HG03378 (cell line): ENCODE measurements at regions not wholly inside any gene's neighbourhood (a gene's known extent, or its start where the extent isn't known, plus 50 kb on each side); places are given as distances from the start of the nearest gene placed in this dataset.
A peak's percentile ranks its signal among the peaks of the same experiment; 100 is the strongest.

ENCODE experiments used
- ATAC-seq: cut with Tn5 transposase; IDR thresholded peaks from one replicate; pipeline ENCODE4 v1.9.1; 2021; ENCODE audit warnings: mild to moderate bottlenecking, moderate library complexity; ENCODE audit not compliant: unreplicated experiment

DNA sequence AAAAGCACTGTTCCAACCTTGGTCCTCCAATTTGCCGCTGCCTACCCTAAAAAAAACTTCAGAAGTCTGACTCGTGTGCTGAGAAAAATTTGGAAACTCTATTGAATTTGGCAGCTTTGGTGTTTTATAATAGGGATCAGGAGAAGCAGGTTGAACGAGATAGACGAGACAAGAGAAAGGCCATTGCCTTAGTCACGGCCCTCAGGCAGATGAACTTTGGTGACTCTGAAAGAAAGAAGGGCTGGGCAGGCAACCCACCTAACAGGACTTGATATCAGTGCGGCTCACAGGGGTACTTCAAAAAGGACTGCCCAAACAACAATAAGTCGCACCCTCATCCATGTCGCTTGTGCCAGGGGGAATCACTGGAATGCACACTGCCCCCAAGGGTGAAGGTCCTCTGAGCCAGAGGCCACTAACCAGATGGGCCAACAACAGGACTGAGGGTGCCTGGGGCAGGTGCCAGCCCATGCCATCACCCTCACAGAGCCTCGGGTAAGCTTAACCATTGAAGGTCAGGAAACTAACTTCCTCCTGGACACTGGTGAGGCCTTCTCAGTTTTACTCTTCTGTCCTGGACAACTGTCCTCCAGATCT is 102.5 kb upstream of the SSTR1 start:
- ATAC-seq: no peak

DNA sequence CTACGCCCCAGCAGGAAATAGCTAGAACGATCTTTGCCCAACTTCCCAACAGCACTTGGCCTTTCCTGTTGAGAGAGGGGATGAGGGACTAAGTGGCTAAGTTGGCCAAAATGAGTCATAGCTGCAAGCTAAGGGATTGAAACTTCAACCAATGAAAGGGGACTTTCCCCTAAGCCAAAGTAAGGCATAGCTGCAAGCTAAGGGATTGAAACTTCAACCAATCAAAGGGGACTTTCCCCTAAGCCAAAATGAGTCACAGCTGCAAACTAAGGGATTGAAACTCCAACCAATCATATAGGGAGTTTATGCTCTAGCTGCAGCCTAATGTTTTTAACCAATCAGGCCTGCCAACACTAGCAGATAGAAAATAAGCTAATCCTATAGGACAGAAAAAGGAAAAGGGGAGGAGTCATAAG is 100.5 kb upstream of the SSTR1 start:
- ATAC-seq: peak; percentile 80

- ATAC-seq: no peak
These were observed 99.0 kb upstream of the SSTR1 start for GRCh38 chr14:38108681-38109080.

DNA sequence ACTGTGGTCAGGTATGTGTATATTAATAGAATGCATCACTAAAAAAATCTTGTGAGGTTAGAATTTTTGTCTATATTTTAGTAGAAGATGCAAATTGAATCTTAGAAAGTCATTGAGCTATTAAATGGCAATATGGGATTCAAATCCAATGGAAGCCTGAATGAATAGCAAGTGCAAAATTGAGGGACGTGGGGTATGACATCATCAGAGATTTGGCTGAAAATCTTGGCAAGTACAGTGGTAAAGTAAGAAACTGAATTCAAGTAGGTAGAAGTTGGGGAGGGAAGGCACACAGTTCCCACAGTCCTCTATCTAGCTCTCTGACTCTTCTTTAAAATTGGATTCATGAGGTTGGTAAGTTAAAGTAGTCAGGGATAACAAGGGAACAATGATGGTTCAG is 97.4 kb upstream of the SSTR1 start:
- no peak for ATAC-seq

GRCh38 chr14:38111046-38111445 is 96.7 kb upstream of the SSTR1 start:
- ATAC-seq: no peak

DNA sequence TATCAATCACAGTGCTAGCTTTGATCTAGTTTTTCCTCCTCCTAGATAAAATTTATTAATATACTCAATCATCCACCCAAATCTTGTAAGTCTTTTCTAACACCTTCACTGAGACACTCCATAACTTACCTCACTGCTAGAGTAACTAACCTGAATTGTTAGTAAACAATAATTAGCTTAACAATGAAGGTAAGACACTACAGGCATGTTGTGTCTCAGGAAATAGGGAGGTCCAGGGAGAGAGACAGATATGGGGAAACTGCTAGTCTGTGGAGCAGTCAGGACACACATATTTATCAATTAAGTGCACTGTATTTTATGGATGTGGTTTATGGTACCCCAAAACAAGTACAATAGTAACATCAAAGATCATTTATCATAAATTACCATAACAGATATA is 94.2 kb upstream of the SSTR1 start:
- no peak for ATAC-seq

GRCh38 chr14:38116895-38117294 is 90.8 kb upstream of the SSTR1 start:
- no peak for ATAC-seq

- ATAC-seq: no peak
These were observed 87.6 kb upstream of the SSTR1 start for GRCh38 chr14:38120109-38120508.

GRCh38 chr14:38121320-38122020 is 86.2 kb upstream of the SSTR1 start:
- no peak for ATAC-seq

DNA sequence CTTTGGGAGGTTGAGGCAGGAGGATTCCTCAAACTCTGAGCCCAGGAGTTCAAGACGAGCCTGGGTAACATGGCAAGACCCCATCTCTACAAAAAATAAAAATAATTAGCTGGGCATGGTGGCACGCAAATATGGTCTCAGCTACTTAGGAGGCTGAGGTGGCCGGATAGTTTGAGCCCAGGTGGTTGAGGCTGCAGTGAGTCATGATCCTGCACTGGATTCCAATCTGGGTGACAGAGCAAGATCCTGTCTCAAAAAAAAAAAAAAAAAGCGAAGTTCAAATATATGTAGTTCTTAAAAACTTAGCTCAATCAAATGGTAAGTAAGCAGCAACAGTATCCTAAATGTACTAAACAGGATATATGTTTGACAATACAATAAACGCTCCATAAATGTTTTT is 85.5 kb upstream of the SSTR1 start:
- ATAC-seq: no peak

DNA sequence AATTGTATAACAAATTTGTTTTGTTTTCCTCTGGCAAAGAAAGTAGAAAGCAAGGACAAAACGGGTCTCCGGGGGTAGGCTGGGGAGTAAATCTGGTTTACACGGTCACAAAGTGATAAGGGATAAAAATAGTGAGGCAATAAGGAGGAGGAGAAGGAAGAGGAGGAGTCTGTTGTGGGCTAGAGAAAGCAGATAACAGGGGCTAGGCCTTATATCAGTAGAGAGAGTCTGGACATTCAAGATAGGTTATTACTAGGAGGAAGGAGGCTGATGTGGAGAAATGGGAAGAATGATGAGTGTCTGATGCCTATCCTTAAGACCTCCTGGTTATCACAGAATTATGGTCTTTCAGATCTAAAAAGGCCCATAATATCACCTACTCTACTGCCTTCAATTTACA is 83.2 kb upstream of the SSTR1 start:
- ATAC-seq: no peak

GRCh38 chr14:38125481-38126037 is 82.1 kb upstream of the SSTR1 start:
- no peak for ATAC-seq

GRCh38 chr14:38127356-38127755 is 80.3 kb upstream of the SSTR1 start:
- ATAC-seq: no peak

GRCh38 chr14:38127784-38128183 is 79.9 kb upstream of the SSTR1 start:
- no peak for ATAC-seq

- no peak for ATAC-seq
These were observed 79.1 kb upstream of the SSTR1 start for GRCh38 chr14:38128640-38129039.

GRCh38 chr14:38129192-38129591 is 78.5 kb upstream of the SSTR1 start:
- ATAC-seq: no peak

GRCh38 chr14:38129705-38130104 is 78.0 kb upstream of the SSTR1 start:
- ATAC-seq: no peak

DNA sequence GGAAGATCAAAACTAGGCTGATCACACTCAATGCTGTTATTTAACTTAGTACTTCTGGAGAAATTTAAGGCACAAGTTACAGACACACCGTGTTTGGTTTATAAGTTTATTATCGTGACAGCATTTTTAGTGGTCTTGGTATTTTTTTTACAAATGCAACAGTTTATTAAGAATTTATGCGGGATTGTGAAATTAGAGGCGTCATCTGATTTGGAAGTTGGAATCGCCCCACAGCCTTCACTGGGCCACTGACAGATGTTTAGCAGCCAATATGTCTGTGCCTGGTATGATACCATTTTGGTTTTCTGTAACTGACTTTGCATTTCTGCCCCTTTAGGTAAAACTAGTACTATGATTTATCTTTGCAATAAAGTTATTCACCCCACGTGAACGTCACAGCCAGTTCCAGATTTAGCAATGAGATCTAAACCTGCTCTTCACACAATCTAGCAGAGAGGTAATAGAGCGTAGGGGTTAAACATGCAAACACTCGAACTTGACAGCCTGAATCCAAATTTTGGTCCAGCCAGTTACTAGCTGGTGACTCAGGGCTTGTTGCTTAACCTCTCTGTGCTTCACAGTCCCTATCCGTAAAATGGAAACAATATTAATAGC is 73.2 kb upstream of the SSTR1 start:
- ATAC-seq: no peak

DNA sequence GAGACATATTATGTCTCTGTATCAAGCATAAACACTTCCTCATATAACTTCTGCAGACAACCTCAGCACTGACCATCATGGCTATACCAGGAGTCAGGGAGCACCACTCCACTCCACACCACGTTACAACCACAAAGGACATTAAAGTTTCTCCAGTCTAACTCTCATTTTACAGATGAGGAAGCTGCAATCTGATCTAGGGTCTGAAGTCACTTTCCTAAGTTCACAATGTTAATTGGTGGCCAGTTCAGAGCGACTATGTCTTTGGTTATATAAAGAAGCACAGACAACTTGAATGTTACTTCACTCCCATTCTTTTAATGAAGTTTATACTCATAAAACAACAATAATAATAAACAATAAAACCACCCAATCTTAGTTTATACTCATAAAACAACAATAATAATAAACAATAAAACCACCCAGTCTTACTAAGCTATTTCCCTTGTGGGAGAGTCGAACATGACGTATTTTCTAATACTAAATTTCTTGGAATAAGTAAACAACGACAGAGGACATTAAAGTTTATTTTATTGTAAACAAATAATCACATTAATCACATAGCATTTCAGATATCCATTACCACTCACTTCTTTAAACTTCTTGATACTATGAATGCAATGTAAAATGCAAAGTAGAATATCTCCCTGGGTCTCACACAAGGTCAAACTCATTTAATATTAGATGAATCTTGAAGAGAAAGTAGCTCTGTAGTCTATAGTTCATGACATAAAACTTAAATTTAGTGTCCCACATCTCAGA is 72.4 kb upstream of the SSTR1 start:
- no peak for ATAC-seq

- ATAC-seq: no peak
These were observed 70.7 kb upstream of the SSTR1 start for GRCh38 chr14:38137005-38137404.

- ATAC-seq: no peak
These were observed 69.1 kb upstream of the SSTR1 start for GRCh38 chr14:38138473-38139138.
